ENCODE measurements at regions not wholly inside any gene's neighbourhood (a gene's known extent, or its start where the extent isn't known, plus 50 kb on each side); places are given as distances from the start of the nearest gene placed in this dataset.

DNA sequence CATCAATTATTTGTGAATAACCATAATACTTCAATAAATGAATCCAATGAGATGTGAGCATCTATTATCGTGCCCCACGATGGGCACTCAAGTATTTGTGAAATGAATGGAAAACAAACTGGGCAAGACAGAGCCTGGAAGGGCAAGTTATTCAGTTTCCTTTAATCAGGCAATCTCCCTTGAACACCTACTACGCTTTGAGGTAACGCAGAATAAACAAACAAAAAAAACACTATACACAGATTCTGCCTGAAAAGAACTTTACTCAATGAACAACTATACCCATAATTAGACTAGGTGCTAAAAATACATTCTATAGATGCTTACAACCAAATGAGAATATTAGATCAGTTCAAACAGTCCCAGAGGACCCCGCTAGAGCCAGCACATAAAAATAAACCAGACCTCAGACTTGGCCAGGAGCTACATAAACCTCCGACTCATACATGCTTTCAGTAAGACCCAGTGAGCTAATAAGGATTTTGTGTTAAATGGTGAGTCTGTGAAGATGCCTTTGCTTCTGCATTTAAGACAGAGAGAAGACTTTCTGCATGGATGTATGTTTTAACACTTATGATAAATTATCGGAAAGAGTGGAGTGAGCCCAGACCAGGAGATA lies 121.3 kb downstream of the MPP7 start:
- TF ChIP-seq, protein P1, sequence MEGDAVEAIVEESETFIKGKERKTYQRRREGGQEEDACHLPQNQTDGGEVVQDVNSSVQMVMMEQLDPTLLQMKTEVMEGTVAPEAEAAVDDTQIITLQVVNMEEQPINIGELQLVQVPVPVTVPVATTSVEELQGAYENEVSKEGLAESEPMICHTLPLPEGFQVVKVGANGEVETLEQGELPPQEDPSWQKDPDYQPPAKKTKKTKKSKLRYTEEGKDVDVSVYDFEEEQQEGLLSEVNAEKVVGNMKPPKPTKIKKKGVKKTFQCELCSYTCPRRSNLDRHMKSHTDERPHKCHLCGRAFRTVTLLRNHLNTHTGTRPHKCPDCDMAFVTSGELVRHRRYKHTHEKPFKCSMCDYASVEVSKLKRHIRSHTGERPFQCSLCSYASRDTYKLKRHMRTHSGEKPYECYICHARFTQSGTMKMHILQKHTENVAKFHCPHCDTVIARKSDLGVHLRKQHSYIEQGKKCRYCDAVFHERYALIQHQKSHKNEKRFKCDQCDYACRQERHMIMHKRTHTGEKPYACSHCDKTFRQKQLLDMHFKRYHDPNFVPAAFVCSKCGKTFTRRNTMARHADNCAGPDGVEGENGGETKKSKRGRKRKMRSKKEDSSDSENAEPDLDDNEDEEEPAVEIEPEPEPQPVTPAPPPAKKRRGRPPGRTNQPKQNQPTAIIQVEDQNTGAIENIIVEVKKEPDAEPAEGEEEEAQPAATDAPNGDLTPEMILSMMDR (IDR thresholded peaks at IDR 0.05; ENCODE audit: low read depth, low read length, missing input control): no peak
- TF ChIP-seq RAD21 (IDR thresholded peaks at IDR 0.05): no peak
- no peak for TF ChIP-seq TAF1 (conservative IDR thresholded peaks at IDR 0.05)
- TF ChIP-seq, protein P2, sequence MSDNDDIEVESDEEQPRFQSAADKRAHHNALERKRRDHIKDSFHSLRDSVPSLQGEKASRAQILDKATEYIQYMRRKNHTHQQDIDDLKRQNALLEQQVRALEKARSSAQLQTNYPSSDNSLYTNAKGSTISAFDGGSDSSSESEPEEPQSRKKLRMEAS (IDR thresholded peaks at IDR 0.05): no peak
- no peak for TF ChIP-seq EGR1 (IDR thresholded peaks at IDR 0.05; ENCODE audit: low read depth in 2 of 2)
- no peak for TF ChIP-seq SP1 (IDR thresholded peaks at IDR 0.05)
- no peak for TF ChIP-seq YY1 (IDR thresholded peaks at IDR 0.05)
- TF ChIP-seq, protein P3, sequence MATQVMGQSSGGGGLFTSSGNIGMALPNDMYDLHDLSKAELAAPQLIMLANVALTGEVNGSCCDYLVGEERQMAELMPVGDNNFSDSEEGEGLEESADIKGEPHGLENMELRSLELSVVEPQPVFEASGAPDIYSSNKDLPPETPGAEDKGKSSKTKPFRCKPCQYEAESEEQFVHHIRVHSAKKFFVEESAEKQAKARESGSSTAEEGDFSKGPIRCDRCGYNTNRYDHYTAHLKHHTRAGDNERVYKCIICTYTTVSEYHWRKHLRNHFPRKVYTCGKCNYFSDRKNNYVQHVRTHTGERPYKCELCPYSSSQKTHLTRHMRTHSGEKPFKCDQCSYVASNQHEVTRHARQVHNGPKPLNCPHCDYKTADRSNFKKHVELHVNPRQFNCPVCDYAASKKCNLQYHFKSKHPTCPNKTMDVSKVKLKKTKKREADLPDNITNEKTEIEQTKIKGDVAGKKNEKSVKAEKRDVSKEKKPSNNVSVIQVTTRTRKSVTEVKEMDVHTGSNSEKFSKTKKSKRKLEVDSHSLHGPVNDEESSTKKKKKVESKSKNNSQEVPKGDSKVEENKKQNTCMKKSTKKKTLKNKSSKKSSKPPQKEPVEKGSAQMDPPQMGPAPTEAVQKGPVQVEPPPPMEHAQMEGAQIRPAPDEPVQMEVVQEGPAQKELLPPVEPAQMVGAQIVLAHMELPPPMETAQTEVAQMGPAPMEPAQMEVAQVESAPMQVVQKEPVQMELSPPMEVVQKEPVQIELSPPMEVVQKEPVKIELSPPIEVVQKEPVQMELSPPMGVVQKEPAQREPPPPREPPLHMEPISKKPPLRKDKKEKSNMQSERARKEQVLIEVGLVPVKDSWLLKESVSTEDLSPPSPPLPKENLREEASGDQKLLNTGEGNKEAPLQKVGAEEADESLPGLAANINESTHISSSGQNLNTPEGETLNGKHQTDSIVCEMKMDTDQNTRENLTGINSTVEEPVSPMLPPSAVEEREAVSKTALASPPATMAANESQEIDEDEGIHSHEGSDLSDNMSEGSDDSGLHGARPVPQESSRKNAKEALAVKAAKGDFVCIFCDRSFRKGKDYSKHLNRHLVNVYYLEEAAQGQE (IDR thresholded peaks at IDR 0.05): no peak
- no peak for TF ChIP-seq GABPA (IDR thresholded peaks at IDR 0.05 in 1 of 2, conservative IDR thresholded peaks at IDR 0.05 in 1 of 2)
- no peak for TF ChIP-seq FOXA2 (IDR thresholded peaks at IDR 0.05)
- TF ChIP-seq HNF4A (conservative IDR thresholded peaks at IDR 0.05): no peak
- TF ChIP-seq, protein P4, sequence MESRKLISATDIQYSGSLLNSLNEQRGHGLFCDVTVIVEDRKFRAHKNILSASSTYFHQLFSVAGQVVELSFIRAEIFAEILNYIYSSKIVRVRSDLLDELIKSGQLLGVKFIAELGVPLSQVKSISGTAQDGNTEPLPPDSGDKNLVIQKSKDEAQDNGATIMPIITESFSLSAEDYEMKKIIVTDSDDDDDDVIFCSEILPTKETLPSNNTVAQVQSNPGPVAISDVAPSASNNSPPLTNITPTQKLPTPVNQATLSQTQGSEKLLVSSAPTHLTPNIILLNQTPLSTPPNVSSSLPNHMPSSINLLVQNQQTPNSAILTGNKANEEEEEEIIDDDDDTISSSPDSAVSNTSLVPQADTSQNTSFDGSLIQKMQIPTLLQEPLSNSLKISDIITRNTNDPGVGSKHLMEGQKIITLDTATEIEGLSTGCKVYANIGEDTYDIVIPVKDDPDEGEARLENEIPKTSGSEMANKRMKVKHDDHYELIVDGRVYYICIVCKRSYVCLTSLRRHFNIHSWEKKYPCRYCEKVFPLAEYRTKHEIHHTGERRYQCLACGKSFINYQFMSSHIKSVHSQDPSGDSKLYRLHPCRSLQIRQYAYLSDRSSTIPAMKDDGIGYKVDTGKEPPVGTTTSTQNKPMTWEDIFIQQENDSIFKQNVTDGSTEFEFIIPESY (IDR thresholded peaks at IDR 0.05): no peak
- no peak for TF ChIP-seq JUND (IDR thresholded peaks at IDR 0.05)
- TF ChIP-seq, protein P5, sequence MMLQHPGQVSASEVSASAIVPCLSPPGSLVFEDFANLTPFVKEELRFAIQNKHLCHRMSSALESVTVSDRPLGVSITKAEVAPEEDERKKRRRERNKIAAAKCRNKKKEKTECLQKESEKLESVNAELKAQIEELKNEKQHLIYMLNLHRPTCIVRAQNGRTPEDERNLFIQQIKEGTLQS (IDR thresholded peaks at IDR 0.05): no peak

Data from liver (tissue), 3 donors.